HS-5 (cell line): ENCODE measurements at regions not wholly inside any gene's neighbourhood (a gene's known extent, or its start where the extent isn't known, plus 50 kb on each side); places are given as distances from the start of the nearest gene placed in this dataset.
A peak's percentile ranks its signal among the peaks of the same experiment; 100 is the strongest.
"Not testable (repeated sequence)": the region's sequence is repeated elsewhere in the genome, so short reads cannot be mapped to it uniquely, and the experiment has no call there.

Experiments
- DNase-seq: peaks from one replicate; pipeline ENCODE4 v3.0.0-alpha.2; 2012; ENCODE audit warnings: low read depth

- no peak for DNase-seq
These were observed 632.3 kb upstream of the ZNF385D start for GRCh38 chr3:22383285-22383684.

- DNase-seq: no peak
These were observed 635.1 kb upstream of the ZNF385D start for GRCh38 chr3:22386107-22386506.

GRCh38 chr3:22392286-22392685, 641.3 kb upstream of the ZNF385D start:
- no peak for DNase-seq

GRCh38 chr3:22392859-22393258, 641.8 kb upstream of the ZNF385D start:
- no peak for DNase-seq

- DNase-seq: peak; percentile 51
These were observed 648.6 kb upstream of the ZNF385D start for GRCh38 chr3:22399566-22399965.

GRCh38 chr3:22401499-22401898, 650.5 kb upstream of the ZNF385D start:
- no peak for DNase-seq

- no peak for DNase-seq
These were observed 663.2 kb upstream of the ZNF385D start for GRCh38 chr3:22414239-22414638.

GRCh38 chr3:22416838-22417446, 665.9 kb upstream of the ZNF385D start:
- not testable (repeated sequence) for DNase-seq

- no peak for DNase-seq
These were observed 668.3 kb upstream of the ZNF385D start for GRCh38 chr3:22419261-22419660.

- no peak for DNase-seq
These were observed 670.6 kb upstream of the ZNF385D start for GRCh38 chr3:22421589-22421988.

- no peak for DNase-seq
These were observed 680.3 kb upstream of the ZNF385D start for GRCh38 chr3:22431334-22431733.

GRCh38 chr3:22439626-22440025, 688.6 kb upstream of the ZNF385D start:
- no peak for DNase-seq

- no peak for DNase-seq
These were observed 690.7 kb upstream of the ZNF385D start for GRCh38 chr3:22441711-22442110.

GRCh38 chr3:22443571-22444233, 692.7 kb upstream of the ZNF385D start:
- no peak for DNase-seq

- DNase-seq: not testable (repeated sequence)
These were observed 694.3 kb upstream of the ZNF385D start for GRCh38 chr3:22445336-22445735.

- DNase-seq: no peak
These were observed 699.9 kb upstream of the ZNF385D start for GRCh38 chr3:22450786-22451400.

GRCh38 chr3:22451501-22451900, 700.5 kb upstream of the ZNF385D start:
- no peak for DNase-seq

- no peak for DNase-seq
These were observed 703.0 kb upstream of the ZNF385D start for GRCh38 chr3:22453906-22454535.

GRCh38 chr3:22469995-22470394, 719.0 kb upstream of the ZNF385D start:
- no peak for DNase-seq

- DNase-seq: no peak
These were observed 720.5 kb upstream of the ZNF385D start for GRCh38 chr3:22471557-22471956.

- peak; percentile 60 for DNase-seq
These were observed 723.9 kb upstream of the ZNF385D start for GRCh38 chr3:22474706-22475445.

GRCh38 chr3:22475665-22476240, 724.7 kb upstream of the ZNF385D start:
- DNase-seq: no peak
